Medulla oblongata (tissue), 1 donor: ENCODE measurements at regions not wholly inside any gene's neighbourhood (a gene's known extent, or its start where the extent isn't known, plus 50 kb on each side); places are given as distances from the start of the nearest gene placed in this dataset.
"Not testable (repeated sequence)": the region's sequence is repeated elsewhere in the genome, so short reads cannot be mapped to it uniquely, and the experiment has no call there.

Source experiments
- DNase-seq: peaks from one replicate; pipeline ENCODE4 v3.0.0-alpha.2; 2015; ENCODE audit errors: extremely low spot score

GRCh38 chr3:1456781-1457311 is 364.0 kb downstream of the CNTN6 start:
- DNase-seq: no peak

GRCh38 chr3:1462371-1462770 is 369.5 kb downstream of the CNTN6 start:
- DNase-seq: no peak

- no peak for DNase-seq
These were observed 370.1 kb downstream of the CNTN6 start for GRCh38 chr3:1462856-1463450.

- not testable (repeated sequence) for DNase-seq
These were observed 372.3 kb downstream of the CNTN6 start for GRCh38 chr3:1465091-1465490.

- no peak for DNase-seq
These were observed 375.3 kb downstream of the CNTN6 start for GRCh38 chr3:1468145-1468544.

GRCh38 chr3:1469248-1469647 is 376.4 kb downstream of the CNTN6 start:
- DNase-seq: no peak

- DNase-seq: no peak
These were observed 376.9 kb downstream of the CNTN6 start for GRCh38 chr3:1469687-1470086.

- DNase-seq: no peak
These were observed 384.8 kb downstream of the CNTN6 start for GRCh38 chr3:1477669-1478068.

- no peak for DNase-seq
These were observed 402.6 kb downstream of the CNTN6 start for GRCh38 chr3:1495466-1495865.

GRCh38 chr3:1499694-1500093 is 406.9 kb downstream of the CNTN6 start:
- no peak for DNase-seq

- no peak for DNase-seq
These were observed 408.7 kb downstream of the CNTN6 start for GRCh38 chr3:1501406-1502115.

GRCh38 chr3:1506090-1506489 is 413.3 kb downstream of the CNTN6 start:
- no peak for DNase-seq

GRCh38 chr3:1513662-1514061 is 420.8 kb downstream of the CNTN6 start:
- DNase-seq: no peak

- DNase-seq: no peak
These were observed 423.1 kb downstream of the CNTN6 start for GRCh38 chr3:1515882-1516281.

GRCh38 chr3:1527786-1528185 is 435.0 kb downstream of the CNTN6 start:
- no peak for DNase-seq

- no peak for DNase-seq
These were observed 435.8 kb downstream of the CNTN6 start for GRCh38 chr3:1528621-1529020.

- no peak for DNase-seq
These were observed 436.9 kb downstream of the CNTN6 start for GRCh38 chr3:1529676-1530075.

GRCh38 chr3:1531981-1532380 is 439.2 kb downstream of the CNTN6 start:
- DNase-seq: no peak

- DNase-seq: no peak
These were observed 440.2 kb downstream of the CNTN6 start for GRCh38 chr3:1532935-1533606.

- DNase-seq: no peak
These were observed 440.9 kb downstream of the CNTN6 start for GRCh38 chr3:1533763-1534162.

- no peak for DNase-seq
These were observed 441.4 kb downstream of the CNTN6 start for GRCh38 chr3:1534252-1534651.

- DNase-seq: no peak
These were observed 442.5 kb downstream of the CNTN6 start for GRCh38 chr3:1535361-1535760.

GRCh38 chr3:1540686-1541085 is 447.9 kb downstream of the CNTN6 start:
- DNase-seq: no peak
